Mesothelial cell of epicardium (in vitro differentiated cells): ENCODE measurements at regions not wholly inside any gene's neighbourhood (a gene's known extent, or its start where the extent isn't known, plus 50 kb on each side); places are given as distances from the start of the nearest gene placed in this dataset.

Experiments used
- DNase-seq, 2 experiments: peaks; one replicate each; pipeline ENCODE4 v3.0.0; 2021; ENCODE audit warnings: low spot score in 2 of 2; ENCODE audit not compliant: unreplicated experiment in 2 of 2
- H3K27ac Mint-ChIP-seq: 2 replicates; pipeline ENCODE4 v1.8.0; 2021; ENCODE audit warnings: mixed read lengths
- H3K27me3 Mint-ChIP-seq: 2 replicates; pipeline ENCODE4 v1.8.0; 2021; ENCODE audit warnings: low read depth, mixed read lengths
- H3K36me3 Mint-ChIP-seq: 2 replicates; pipeline ENCODE4 v1.8.0; 2021; ENCODE audit warnings: mixed read lengths
- H3K4me1 Mint-ChIP-seq: 2 replicates; pipeline ENCODE4 v1.8.0; 2021; ENCODE audit warnings: mixed read lengths
- H3K4me3 Mint-ChIP-seq: 2 replicates; pipeline ENCODE4 v1.8.0; 2021; ENCODE audit warnings: mild to moderate bottlenecking, moderate library complexity, mixed read lengths
- H3K9me3 Mint-ChIP-seq: 2 replicates; pipeline ENCODE4 v1.8.0; 2021; ENCODE audit warnings: mixed read lengths
- TF ChIP-seq, protein P1 (sequence below): fragments of 200-600 bp; sonication (generic); IDR thresholded peaks from one replicate; pipeline ENCODE4 v1.5.0; 2021; ENCODE audit warnings: antibody characterized with exemption; ENCODE audit not compliant: unreplicated experiment

DNA sequence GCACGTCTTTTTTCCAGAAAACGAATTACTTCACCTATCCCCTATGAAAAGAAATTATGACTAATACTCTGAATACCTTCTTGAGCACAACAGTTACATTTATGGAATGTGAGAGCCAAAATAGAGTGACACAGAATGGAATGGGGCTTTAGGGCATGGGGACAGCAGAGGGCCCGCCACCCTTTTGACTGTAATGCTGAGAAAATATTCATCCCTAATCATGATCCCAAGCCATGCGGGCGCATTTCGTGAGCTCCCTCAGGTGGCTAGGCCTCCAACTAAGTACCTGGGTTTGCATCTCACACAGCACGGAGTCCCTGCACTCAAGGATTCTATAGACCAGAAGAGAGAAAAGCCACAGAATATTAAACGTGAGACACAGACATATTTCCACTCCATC lies 212.6 kb downstream of the SOD2 start:
- no peak overlapping the region for H3K4me3 Mint-ChIP-seq
- no peaks in the 10 kb centered on the region for H3K4me1 Mint-ChIP-seq
- no peak for DNase-seq
- no peaks in the 10 kb centered on the region for H3K27me3 Mint-ChIP-seq
- no peak overlapping the region for H3K27ac Mint-ChIP-seq
- H3K36me3 Mint-ChIP-seq, result no peaks in the 10 kb centered on the region
- peaks cover 17% of the 10 kb centered on the region for H3K9me3 Mint-ChIP-seq
- TF ChIP-seq, protein P1, sequence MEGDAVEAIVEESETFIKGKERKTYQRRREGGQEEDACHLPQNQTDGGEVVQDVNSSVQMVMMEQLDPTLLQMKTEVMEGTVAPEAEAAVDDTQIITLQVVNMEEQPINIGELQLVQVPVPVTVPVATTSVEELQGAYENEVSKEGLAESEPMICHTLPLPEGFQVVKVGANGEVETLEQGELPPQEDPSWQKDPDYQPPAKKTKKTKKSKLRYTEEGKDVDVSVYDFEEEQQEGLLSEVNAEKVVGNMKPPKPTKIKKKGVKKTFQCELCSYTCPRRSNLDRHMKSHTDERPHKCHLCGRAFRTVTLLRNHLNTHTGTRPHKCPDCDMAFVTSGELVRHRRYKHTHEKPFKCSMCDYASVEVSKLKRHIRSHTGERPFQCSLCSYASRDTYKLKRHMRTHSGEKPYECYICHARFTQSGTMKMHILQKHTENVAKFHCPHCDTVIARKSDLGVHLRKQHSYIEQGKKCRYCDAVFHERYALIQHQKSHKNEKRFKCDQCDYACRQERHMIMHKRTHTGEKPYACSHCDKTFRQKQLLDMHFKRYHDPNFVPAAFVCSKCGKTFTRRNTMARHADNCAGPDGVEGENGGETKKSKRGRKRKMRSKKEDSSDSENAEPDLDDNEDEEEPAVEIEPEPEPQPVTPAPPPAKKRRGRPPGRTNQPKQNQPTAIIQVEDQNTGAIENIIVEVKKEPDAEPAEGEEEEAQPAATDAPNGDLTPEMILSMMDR, result no peak

DNA sequence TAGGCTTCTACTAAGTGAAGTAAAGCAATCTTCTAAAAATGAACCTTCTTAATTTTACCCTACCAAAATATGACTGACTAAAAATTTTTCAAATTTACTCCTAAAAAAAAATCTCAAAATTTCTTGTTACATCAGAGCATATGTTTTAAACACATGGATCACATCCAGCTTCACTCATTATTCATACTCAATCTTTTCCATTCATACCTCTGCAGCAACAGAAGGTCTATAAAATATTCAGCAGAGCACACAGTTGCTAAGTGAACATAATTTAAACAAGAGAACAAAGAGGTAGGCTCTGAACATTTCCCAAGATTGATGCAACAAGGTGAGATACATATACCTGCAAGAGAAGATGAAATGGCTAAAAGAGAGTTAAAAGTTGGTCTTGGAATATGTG lies 213.9 kb downstream of the SOD2 start:
- H3K27ac Mint-ChIP-seq, result no peak overlapping the region
- DNase-seq, result no peak
- H3K27me3 Mint-ChIP-seq, result no peaks in the 10 kb centered on the region
- no peak overlapping the region for H3K4me3 Mint-ChIP-seq
- H3K9me3 Mint-ChIP-seq, result peaks cover 25% of the 10 kb centered on the region
- TF ChIP-seq, protein P1, result no peak
- no peaks in the 10 kb centered on the region for H3K4me1 Mint-ChIP-seq
- no peaks in the 10 kb centered on the region for H3K36me3 Mint-ChIP-seq

DNA sequence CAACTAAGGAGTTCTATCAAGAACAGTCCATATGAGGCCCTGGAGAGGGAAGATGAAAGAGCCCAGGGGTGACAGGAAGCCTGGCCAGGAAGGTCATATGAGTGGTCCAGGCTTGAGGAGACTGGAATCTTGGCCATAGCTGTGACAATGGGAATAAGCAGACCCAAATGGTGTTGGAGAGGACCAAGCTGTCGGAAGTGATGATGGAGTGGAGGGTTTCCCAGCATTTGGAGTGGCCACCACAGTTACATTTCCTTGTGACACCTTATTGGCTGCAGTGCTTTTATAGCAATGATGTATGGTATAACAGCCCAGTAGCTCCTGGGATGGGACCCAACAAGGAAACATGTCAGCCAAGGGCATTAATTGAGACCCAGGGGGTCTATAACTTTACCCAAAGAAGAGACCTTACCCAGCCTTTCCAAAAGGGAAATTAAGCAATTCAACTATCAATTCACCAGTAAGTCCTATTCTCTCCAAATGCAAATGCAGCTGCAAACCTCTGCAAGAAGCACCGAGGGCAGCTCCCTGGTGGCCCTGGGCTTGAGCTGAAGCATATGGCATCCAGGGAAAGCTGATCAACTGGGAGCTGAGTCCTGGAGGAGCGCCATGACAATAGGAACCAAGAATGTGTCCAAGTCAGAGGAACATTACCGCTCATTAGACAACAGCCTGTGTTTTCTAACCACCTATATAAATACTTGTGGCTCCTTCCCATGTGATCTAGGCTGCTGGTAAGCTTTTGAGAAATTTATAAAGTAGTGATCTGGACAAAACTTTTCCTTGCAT lies 219.4 kb downstream of the SOD2 start:
- TF ChIP-seq, protein P1, result no peak
- no peaks in the 10 kb centered on the region for H3K36me3 Mint-ChIP-seq

DNA sequence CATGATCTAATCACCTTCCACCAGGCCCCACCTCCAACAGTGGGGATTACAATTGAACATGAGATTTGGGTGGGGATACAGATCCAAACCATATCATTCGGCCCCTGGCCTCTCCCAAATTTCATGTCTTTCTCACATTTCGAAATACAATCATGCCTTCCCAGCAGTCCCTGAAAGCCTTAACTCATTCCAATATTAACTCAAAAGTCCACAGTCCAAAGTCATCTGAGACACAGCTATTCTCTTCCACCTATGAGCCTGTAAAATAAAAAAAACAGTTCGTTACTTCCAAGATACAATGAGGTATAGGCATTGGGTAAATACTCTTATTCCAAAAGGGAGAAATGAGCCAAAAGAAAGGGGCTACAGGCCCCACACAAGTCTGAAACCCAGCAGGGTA lies 222.6 kb downstream of the SOD2 start:
- Mint-ChIP-seq H3K27me3 (peaks cover 10% of the 10 kb centered on the region), H3K36me3 (no peaks in the 10 kb centered on the region), H3K9me3 (peaks cover 35% of the 10 kb centered on the region), H3K4me3 (no peak overlapping the region), H3K27ac (no peak overlapping the region), H3K4me1 (no peaks in the 10 kb centered on the region)
- TF ChIP-seq, protein P1, result no peak
- no peak for DNase-seq

More for the DNA sequence above, 219.4 kb downstream of the SOD2 start:
- no peak overlapping the region for H3K27ac Mint-ChIP-seq
- H3K9me3 Mint-ChIP-seq, result peaks cover 44% of the 10 kb centered on the region
- H3K27me3 Mint-ChIP-seq, result peaks cover 2% of the 10 kb centered on the region
- H3K4me3 Mint-ChIP-seq, result no peak overlapping the region
- no peak for DNase-seq
- no peaks in the 10 kb centered on the region for H3K4me1 Mint-ChIP-seq

DNA sequence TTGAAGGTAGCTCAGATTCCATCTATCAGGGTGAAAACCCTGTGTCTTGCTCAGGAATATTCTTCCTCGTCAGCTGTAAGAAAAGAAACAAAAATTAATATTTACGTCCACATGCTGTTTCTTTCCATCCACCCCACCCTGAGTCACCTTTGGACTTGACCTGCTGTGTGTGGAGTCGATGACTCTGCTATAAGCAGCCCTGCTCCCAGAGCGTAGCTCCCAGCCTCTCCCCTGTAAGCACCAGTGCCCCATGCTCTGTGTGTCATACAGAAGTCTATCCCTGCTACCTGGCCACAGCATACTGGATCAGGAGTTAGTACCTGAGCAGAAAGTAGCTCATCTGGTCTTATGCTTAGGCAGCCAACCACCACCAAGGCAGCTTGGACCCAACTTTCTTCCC lies 223.6 kb downstream of the SOD2 start:
- Mint-ChIP-seq H3K4me3 (no peak overlapping the region), H3K9me3 (peaks cover 30% of the 10 kb centered on the region), H3K27ac (no peak overlapping the region), H3K36me3 (no peaks in the 10 kb centered on the region), H3K27me3 (peaks cover 11% of the 10 kb centered on the region), H3K4me1 (no peaks in the 10 kb centered on the region)
- TF ChIP-seq, protein P1, result no peak
- DNase-seq, result no peak
